HG03159 (cell line): ENCODE measurements at regions not wholly inside any gene's neighbourhood (a gene's known extent, or its start where the extent isn't known, plus 50 kb on each side); places are given as distances from the start of the nearest gene placed in this dataset.

Source experiments
- ATAC-seq: cut with Tn5 transposase; IDR thresholded peaks from one replicate; pipeline ENCODE4 v1.9.1; 2021; ENCODE audit warnings: mild to moderate bottlenecking, moderate library complexity; ENCODE audit not compliant: unreplicated experiment

DNA sequence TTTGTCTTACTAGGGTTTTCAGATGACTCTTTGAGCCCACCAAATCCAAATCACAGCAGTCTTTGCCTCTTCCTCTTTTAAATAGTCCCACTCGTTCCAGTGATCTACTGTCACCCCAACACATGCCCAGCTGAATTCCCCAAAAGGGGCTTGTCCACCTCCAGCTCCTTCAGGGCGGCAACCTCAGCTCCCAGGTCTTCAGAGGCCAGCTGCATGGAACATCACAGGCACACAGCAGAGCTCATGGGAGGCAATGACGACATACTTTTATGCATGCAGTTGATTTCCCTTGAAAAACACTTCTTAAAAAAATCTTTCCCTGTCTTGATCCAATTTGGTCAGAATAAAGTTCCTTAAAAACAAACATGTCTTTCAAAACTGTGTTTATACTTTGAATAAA lies 244.3 kb upstream of the NR2F2 start:
- ATAC-seq = no peak

DNA sequence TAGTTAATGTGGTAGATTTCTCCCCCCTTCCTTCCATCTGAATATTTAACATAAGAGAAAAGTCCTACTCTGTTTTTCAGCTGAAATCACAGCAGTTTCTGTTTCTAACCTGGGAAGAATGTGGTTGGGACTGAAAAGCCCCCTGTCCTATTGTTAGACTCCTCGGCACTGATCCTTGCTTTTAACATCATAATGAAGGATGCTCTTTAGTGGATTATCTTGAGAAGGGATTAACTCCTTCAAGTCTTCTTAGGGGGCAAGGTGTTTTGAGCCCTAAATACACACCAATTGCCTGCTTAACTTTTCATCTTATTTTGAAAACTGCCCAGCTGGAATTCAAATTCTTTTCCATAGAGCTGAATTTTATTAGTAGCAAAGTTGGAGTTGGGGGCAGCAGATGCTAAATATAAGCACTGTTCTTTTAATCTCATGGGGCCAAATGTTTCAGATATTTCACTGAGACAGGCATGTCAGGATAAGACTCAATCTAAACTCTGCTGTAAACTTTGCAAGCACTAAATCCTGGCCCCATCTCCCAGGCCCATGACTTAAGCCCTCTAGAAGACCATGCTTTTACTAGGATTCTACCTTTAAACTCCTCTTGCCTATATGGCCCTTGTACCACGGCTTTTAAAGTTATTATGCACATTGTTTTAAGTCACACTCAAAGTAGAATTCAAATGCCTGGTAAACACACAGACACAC lies 243.2 kb upstream of the NR2F2 start:
- no peak for ATAC-seq

DNA sequence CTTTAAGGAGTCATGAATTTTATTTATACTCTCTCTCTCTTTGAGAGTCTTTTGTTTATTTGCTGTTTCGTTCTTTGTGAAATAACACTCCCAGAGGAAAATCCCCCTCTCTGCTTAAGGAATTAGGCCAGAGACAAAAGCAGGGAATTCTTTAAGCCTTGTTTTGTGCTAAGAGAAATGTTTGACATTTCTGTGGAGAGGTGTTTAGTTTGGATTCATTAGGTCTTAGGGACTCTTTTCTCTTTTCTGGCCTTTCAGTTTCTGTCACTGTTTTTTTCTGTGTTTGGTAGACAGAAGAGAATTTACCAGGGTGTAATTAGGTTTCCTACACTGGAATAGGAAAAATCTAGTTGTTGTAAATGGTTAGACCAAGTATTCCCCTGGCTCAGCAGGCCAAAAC lies 241.8 kb upstream of the NR2F2 start:
- ATAC-seq = no peak

DNA sequence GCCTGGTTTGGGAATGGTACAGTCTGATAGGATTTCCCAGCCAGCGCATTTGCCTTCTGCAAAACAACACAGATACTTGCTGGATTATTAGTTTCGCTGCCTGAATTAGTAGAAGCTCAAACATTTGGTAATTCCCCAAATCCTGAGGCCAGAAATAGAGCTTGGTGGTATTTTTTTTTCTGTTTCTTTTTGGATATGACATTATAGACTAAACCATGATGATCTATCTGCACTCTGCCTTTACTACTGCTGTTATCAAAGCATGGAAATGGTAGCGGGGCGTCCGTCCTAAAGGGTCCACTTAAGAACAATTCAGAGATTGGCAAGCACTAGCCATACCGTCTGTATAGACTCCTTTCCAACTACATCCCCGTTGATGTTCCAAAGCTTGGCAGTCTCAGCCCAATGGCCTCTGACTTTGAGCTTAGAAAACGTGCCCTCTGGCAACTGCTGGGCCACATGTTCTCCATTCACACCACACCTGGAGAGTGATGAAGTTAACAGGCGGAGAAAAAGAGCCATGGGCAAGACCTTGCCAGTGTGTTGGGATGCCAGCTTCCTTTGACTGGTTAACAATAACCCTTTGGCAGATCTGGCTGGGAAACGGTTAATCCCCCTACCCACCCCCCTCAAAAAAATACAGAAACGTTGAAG lies 241.0 kb upstream of the NR2F2 start:
- ATAC-seq = no peak

DNA sequence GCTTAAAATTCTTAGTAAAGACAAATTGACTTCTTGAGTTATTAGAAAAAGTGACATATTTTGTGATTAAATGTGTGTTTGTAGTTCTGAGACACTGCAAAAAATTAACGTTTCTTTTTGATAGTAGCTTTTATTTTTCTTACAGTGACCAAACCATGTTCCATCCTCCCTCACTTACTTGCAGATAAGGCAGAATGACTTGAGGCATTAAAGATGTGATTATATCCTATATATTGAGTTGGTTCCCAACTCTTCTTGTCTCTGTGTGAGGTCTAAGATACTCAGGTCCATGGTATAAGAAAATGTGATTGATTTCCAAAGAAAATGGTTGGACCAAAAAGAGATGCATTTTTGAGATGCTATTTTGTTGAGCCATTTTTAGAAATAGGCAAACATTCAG lies 238.3 kb upstream of the NR2F2 start:
- no peak for ATAC-seq

DNA sequence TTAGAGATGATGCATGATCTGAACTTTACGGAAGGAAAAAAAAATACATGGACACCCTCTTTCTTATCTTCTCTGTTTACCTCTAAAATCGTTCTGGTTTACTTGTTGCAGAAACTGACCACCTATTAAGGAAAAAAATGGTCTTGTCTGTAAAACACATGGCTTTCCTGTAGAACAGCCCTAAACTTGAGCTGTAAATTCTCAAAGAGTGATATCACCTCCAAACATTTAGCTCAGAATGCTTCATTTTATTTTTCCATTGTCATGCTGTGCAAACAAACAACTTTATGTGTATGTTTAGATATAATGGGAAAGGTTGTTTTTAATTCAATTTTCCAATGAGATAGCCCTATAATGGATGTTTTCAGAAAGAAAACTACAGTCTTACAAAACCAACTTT lies 237.4 kb upstream of the NR2F2 start:
- no peak for ATAC-seq

DNA sequence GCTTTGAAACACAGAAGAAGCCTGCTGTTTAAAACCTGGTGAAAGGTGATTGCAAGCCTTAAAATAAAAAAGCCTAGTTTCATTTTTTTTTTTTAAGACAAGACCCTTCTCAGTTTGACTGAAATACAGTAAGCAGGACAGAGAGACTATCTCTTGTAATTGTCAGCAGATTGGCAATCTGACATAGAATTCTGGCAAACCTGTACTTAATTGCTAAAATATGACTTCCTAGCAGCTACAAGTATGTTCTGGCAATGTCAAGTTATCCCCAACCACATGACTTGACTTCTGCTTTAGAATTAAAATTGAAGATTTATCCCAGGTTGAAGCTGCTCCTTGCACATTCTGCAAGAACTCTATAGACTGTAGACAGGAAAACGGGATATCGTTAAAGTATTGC lies 232.8 kb upstream of the NR2F2 start:
- no peak for ATAC-seq

DNA sequence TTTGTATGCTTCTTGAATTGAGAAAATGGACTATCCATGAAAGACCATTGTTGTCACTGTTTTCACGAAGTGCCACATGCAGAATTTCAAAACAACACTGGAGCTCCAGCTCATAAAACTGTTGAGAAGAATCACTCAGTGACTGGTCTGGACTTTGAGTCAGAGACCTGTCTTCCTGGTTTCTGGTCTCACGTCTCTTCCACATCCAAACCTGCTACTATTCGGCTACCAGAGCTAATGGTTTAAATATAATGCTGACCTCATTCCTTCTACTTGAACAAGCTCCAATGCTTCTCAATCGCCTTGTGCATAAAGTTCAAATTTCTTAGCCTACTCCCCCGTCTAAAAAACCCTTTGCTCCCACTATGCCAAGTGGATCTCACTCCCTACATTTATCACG lies 227.9 kb upstream of the NR2F2 start:
- ATAC-seq = no peak

DNA sequence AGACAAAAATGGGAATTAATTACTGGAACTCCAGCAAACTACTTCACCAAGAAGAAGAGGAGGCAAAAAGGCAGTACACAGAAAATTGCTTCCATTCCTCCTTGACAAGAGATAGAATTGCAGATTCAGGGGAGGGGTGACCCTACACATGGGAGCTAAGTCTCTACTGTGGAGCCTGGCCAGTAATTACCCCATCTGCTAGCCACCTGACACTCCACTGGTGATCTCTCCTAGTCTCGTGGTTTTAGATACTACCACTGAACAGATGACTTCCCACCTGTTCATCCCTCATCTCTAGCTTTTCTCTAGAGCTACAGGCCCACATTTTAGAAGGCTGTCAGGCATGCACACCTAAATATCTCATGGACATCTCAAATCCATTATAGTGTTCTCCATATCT lies 224.3 kb upstream of the NR2F2 start:
- ATAC-seq = no peak

DNA sequence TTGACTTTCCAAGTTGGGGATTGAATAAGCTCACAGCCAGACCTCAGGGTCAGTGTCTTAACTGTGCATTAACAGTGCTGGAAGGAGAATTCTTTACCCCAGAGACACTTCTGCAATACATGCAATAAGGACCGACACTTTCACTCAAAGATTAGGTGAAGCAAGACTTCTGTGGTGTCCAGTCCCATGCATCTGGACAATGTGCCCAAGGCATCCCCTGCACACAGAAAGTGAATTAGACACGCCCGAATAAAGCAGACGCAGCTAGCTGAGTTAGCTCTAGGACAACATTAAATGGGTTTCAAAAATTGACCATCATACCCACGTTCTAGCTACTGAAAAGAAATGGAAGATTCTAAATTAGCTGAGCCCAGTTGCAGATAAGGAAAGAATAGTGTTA lies 223.9 kb upstream of the NR2F2 start:
- ATAC-seq = no peak

DNA sequence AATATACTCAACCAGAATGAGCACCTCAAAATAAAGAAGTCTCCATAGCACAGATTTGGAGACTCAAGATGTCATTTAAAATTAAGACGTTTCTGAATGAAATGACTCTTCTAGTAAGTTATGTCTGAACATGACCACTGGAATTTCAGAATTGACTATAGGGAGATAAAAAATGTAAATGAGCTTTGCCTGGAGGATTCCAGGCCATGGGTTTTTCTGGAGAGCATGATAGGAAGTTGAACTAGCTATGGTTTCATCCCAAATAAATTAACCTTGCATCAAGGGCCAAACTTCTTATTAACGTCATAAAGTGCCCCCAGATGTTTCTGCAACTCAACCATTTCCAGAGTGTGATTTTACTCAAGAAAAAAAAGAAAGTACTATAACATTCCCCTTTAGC lies 222.6 kb upstream of the NR2F2 start:
- ATAC-seq = no peak

DNA sequence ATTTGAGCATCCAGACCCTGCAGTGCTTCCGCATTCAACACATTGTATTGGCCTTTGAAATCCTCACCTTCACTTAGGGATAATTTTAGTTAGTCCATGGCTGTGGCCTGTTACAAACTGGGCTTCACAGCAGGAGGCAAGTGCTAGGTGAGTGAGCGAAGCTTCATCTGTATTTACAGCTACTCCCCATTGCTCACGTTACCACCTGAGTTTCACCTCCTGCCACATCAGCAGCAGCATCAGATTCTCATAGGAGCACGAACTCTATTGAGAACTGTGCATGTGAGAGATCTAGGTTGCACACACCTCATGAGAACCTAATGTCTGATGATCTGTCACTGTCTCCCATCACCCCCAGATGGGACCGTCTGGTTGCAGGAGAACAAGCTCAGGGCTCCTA lies 222.1 kb upstream of the NR2F2 start:
- no peak for ATAC-seq

DNA sequence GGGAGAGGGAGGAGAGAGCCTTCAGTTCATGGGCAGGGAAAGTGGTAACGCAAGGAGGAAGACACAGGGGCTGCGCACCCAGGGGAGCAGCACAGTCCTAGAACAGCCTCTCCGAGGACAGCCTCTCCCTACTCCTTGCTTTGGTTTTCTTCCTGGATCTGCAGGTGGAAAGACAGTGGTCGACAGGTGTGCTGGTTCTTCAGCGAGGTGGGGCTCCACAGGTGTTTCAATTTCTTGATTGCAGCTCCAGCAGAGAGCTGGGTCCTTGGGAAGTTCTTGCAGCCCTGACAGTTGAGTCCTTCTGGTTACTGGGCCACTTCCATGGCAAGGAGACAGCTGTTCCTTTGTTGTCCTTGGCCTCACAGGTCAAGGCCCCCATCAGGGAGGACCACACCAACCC lies 220.7 kb upstream of the NR2F2 start:
- no peak for ATAC-seq

DNA sequence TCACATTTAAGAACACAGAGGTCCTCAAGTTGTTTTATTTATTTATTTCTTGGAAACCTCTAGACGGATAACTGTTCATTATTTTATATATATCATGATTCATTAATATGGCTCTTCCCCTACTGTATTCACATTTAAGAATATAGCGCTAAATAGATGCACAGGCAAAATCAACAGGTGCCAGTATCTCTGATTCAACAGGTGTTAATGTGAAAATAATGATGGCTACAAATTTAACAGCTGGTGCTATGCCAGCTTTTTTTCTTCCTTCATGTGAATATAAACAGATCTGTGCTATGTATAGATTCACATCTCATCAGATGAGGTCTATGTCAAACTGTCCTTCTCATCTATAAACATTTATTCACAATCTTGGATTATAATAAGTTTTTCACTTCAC lies 218.5 kb upstream of the NR2F2 start:
- no peak for ATAC-seq

DNA sequence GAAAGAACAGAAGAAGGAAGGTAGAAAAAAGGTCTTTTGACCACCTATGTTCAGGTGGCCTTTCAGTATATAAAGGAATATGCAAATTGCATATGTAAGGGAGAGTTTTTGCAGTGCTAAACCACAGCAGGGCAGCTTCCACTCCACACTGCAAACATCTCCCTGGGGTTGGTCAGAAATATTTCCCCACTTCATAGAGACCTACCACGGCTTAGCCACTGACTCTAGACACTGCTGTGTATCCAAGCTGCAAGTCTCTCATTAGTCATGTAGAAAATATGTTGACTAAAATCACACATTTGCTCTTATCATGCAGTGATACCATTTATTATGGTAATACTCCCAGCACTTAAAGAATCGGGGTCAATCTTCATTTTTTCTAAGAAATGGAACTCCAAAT lies 214.9 kb upstream of the NR2F2 start:
- ATAC-seq = no peak

DNA sequence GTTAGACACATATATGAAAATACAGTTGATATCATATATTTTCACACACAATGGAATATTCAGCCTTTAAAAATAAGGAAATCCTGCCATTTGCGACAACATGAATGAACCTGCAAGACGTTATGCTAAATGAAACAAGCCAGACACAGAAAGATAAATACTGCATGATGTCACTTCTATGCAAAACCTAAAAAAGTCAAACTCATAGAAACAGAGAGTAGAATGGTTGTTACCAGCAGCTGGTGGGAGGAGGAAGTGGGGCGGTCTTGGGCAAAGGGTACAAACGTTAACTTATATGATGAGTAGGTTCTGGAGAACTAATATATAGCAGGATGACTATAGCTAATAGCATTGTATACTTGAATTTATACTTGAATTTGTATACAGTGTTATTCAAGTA lies 213.2 kb upstream of the NR2F2 start:
- no peak for ATAC-seq

DNA sequence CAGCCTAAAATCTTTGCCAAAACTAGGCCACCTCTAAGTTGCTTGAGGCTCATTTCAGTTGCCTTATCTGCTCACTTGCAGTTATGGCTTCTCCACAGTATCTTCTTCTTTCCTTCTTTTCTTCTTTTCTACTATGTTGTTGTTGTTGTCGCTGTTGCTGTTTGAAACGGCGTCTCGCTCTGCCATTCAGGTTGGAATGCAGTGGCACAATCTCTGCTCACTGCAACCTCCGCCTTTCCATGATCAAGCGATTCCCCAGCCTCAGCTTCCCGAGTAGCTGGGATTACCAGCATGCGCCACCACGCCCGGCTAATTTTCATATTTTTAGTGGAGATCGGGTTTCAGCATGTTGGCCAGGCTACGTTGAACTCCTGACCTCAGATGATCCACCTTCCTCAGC lies 210.8 kb upstream of the NR2F2 start:
- ATAC-seq = no peak

DNA sequence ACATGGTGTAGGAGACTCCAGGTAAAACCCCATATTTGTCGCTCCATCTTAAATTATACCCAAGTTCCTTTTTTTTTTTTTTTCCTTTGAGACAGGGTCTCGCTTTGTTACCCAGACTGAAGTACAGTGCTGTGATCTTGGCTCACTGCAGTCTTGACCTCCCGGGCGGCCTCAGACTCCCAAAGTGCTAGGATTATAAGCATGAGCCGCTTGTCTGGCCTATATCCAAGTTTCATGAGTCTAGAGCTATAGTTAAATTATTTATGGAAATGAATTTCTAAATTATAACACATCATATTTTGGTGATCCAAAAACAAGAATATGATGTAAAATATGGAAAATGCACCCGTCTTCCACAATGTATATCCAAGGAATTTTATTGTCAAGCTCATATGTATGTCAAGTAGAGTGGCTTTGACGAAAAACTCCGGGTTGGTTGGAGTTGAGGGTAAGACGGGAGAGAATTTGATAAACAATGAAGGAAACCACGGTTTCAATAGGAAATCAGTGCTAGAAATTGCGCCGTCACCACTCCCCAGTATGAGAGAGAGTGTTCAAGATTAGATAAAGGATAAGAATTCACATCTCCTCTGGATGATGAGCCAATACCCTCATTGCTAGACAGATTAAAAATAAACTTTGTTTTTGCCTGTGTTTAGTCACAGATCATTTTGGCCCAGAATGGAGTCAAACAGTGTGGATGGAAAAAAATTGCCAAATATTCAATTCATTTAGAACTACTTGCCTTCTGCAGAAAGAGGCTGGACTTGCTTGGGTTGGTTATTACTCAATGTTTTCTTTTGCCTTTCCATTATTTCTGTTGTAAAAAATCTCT lies 209.2 kb upstream of the NR2F2 start:
- no peak for ATAC-seq

DNA sequence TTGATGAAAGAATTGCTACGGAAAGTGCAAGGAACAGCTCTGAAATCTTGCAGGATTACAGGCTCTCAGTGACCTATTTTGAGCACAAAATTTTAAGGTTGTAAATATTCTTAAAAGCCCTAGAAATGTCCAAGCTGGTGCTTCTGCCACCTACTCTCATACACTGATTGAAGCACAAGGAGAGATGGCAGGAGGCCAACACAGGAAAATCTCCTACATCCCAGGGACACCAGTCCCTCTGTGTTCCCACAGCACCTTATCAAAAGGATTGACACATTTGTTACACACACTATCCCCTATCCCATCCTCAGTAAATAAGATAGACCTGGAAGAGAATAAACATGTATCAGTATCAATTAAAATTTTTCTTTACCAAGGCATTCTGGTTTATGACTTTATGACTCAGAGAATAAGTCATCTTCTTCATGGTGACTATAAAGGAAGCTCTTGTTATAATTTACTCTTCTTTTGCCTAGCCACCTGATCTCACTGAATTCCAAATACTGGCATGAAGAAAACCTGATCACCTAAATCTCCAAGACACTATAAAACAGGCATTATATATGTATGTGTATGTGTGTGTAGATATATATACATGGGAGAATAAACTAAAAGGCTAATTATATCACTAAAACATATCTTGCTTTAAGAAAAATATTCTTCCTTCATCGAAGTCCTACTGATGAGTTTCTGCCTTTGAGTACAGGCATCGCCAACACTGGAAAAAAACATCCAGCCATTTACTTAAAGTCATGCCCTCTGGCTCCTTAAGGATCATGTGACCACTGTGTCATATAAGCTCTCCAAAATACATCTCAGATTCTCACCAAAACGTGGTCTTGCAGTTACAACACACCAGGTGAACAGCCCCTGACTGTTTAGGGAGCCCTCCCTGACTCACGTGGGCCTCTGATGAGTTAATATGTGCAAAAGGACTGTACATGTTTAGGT lies 208.1 kb upstream of the NR2F2 start:
- no peak for ATAC-seq

DNA sequence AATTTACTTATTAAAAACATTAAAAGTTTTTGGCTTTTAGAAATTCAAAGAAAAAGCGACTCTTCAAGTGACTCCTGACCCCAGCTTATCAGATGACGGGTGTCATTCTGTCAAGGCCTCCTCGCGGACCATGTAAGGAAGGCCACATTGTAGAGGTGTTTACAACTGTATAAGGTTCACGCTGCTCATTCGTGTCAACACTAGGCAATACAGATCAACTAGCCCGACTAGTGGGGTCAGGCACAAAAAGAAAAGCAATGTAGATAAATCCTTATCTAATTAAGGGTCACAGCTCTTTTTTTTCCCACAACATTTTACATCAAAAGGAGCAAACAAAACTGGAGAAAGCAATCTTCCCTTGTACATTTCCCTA lies 207.5 kb upstream of the NR2F2 start:
- no peak for ATAC-seq

DNA sequence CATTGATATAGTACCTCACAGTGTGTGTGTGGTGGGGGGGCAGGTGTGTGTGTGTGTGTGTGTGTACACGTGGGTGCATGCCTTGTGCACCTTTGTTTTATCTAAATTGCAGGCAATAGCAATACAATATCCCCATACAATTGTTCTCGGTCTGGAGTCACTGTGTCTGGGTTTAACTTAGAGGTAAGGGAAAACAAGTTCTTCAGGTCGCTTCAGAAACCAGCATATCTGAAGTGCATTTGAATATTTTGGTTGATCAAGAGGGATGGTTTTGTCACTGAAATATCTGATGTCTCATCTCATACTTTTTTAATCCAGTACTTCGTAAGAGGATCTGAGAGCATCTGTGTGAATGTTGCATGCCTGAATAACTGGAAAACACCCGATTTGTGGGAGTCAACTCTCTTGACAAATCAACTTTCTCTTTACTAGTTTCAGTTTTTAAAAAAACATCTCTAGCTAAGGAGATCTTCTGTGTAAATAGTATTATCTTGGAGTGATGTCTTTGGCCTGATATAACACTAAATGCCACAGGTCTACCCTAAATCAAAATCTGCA lies 206.8 kb upstream of the NR2F2 start:
- ATAC-seq = no peak
